HCT116 (cell line): ENCODE measurements at regions not wholly inside any gene's neighbourhood (a gene's known extent, or its start where the extent isn't known, plus 50 kb on each side); places are given as distances from the start of the nearest gene placed in this dataset.

Source experiments
- CTCF ChIP-seq, 3 experiments: fragments of 200-600 bp in 1 of 3; sonication (generic) in 1 of 3; IDR thresholded peaks in 2 of 3; conservative IDR thresholded peaks in 1 of 3; 2 replicates each; pipeline ENCODE4 v1.5.1; 2012 to 2017; ENCODE audit warnings: low read depth in 2 of 3, low read length in 2 of 3, antibody characterized with exemption in 1 of 3, borderline replicate concordance in 1 of 3, control low read depth in 1 of 3, mild to moderate bottlenecking in 1 of 3, mixed read lengths in 1 of 3, mixed run types in 1 of 3, moderate library complexity in 1 of 3; ENCODE audit not compliant: insufficient read depth in 1 of 3
- EZH2 ChIP-seq: fragments of 200-600 bp; sonication (generic); IDR thresholded peaks from 2 replicates; pipeline ENCODE4 v1.6.1; 2017; ENCODE audit warnings: antibody characterized with exemption, mixed run types
- EZH2phosphoT487 ChIP-seq: fragments of 200-600 bp; IDR thresholded peaks from 2 replicates; pipeline ENCODE4 v1.6.1; 2018; ENCODE audit warnings: antibody characterized with exemption, borderline replicate concordance
- FOSL1 ChIP-seq: IDR thresholded peaks from 2 replicates; pipeline ENCODE4 v1.6.1; 2012; ENCODE audit warnings: low read depth
- MAX ChIP-seq: IDR thresholded peaks from 2 replicates; pipeline ENCODE4 v1.6.1; 2012
- POLR2A ChIP-seq: IDR thresholded peaks from 2 replicates; pipeline ENCODE4 v1.7.0; 2011; ENCODE audit warnings: borderline replicate concordance; ENCODE audit not compliant: insufficient read depth, insufficient read length; ENCODE audit errors: extremely low read depth
- POLR2AphosphoS5 ChIP-seq: IDR thresholded peaks from 2 replicates; pipeline ENCODE4 v1.6.1; 2011; ENCODE audit warnings: mild to moderate bottlenecking, low read depth, low read length, moderate library complexity
- REST ChIP-seq: IDR thresholded peaks from 2 replicates; pipeline ENCODE4 v1.6.1; 2012; ENCODE audit warnings: low read depth
- YY1 ChIP-seq: IDR thresholded peaks from 2 replicates; pipeline ENCODE4 v1.6.1; 2011; ENCODE audit warnings: low read length, low read depth, moderate library complexity, mild to moderate bottlenecking; ENCODE audit not compliant: insufficient replicate concordance; ENCODE audit errors: extremely low read depth
- ZBTB33 ChIP-seq: IDR thresholded peaks from 2 replicates; pipeline ENCODE4 v1.6.1; 2011; ENCODE audit warnings: mild to moderate bottlenecking, low read length, moderate library complexity; ENCODE audit not compliant: insufficient replicate concordance; ENCODE audit errors: extremely low read depth
- ZNF274 ChIP-seq: fragments of 200-500 bp; sonication (Bioruptor generic); IDR thresholded peaks from 2 replicates; pipeline ENCODE4 v1.6.1; 2014; ENCODE audit warnings: mild to moderate bottlenecking, low read depth, low read length, inconsistent platforms

GRCh38 chr1:187641907-187642306 is 813.2 kb downstream of the PLA2G4A start:
- no peak for TF ChIP-seq REST
- TF ChIP-seq ZBTB33 = no peak
- TF ChIP-seq EZH2phosphoT487 = no peak
- TF ChIP-seq MAX = no peak
- TF ChIP-seq FOSL1 = no peak
- TF ChIP-seq EZH2 = no peak
- no peak for TF ChIP-seq ZNF274
- no peak for TF ChIP-seq YY1
- no peak for TF ChIP-seq CTCF (IDR thresholded peaks at IDR 0.05 in 2 of 3, conservative IDR thresholded peaks at IDR 0.05 in 1 of 3; ENCODE audit: borderline replicate concordance in 1 of 3, insufficient read depth in 1 of 3, low read depth in 2 of 3, low read length in 2 of 3)
- TF ChIP-seq POLR2AphosphoS5 = no peak
- TF ChIP-seq POLR2A = no peak
